ENCODE measurements at regions not wholly inside any gene's neighbourhood (a gene's known extent, or its start where the extent isn't known, plus 50 kb on each side); places are given as distances from the start of the nearest gene placed in this dataset.

DNA sequence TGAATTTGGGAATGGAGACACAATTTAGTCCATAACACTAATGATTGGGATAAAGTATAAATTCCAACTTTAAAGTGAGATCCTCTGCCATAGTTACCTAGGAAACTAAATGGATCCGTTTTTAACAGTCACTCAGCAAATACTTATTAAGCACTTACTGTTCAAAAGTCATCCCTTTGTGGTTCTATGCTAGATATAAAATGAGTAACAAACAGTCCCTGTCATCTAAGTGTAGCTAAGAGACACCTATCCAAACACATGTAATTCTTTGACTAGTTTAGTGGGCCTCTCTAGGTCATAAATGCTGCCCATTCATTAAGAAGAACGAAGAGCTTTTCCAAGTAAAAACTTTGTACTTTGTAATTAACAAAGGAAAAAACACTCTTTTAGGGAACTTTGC lies 244.2 kb upstream of the CDIN1 start:
- TF ChIP-seq, protein P1, sequence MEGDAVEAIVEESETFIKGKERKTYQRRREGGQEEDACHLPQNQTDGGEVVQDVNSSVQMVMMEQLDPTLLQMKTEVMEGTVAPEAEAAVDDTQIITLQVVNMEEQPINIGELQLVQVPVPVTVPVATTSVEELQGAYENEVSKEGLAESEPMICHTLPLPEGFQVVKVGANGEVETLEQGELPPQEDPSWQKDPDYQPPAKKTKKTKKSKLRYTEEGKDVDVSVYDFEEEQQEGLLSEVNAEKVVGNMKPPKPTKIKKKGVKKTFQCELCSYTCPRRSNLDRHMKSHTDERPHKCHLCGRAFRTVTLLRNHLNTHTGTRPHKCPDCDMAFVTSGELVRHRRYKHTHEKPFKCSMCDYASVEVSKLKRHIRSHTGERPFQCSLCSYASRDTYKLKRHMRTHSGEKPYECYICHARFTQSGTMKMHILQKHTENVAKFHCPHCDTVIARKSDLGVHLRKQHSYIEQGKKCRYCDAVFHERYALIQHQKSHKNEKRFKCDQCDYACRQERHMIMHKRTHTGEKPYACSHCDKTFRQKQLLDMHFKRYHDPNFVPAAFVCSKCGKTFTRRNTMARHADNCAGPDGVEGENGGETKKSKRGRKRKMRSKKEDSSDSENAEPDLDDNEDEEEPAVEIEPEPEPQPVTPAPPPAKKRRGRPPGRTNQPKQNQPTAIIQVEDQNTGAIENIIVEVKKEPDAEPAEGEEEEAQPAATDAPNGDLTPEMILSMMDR (IDR thresholded peaks at IDR 0.05), result no peak
- TF ChIP-seq POLR2A (IDR thresholded peaks at IDR 0.05), result no peak
